ENCODE measurements at regions not wholly inside any gene's neighbourhood (a gene's known extent, or its start where the extent isn't known, plus 50 kb on each side); places are given as distances from the start of the nearest gene placed in this dataset.

DNA sequence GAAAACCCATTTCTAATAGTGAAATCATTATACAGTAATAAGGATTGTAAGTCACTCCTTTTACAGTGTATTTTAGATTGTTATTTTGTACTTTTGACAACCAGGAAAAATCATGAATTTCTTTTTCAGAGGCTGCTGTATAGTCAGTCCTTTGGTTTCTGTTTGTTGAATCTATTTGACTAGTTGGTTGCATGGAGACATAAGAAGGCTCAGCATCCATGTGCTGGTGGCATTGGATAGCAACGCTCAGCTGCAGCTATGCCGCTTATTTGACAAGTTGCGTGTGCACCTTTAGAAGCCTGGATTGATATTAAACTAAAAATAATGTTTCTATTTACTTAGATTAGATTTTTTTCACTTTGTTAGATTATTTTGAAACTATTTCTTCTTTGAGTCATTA, 254.1 kb upstream of the SYT4 start:
- no peaks in the 10 kb centered on the region for H3K36me3 Mint-ChIP-seq (ENCODE audit: low read depth)
- intact Hi-C loops (cut with DNase I, micrococcal nuclease): no loop called here
- no peak overlapping the region for H3K4me3 Mint-ChIP-seq
- DNase-seq: no peak
- CTCF ChIA-PET: no interaction called here
- H3K9me3 Mint-ChIP-seq (ENCODE audit: low read depth): no peaks in the 10 kb centered on the region
- H3K27me3 Mint-ChIP-seq: no peaks in the 10 kb centered on the region
- H3K27ac Mint-ChIP-seq: no peak overlapping the region
- POLR2A ChIA-PET: no interaction called here
- no peaks in the 10 kb centered on the region for H3K4me1 Mint-ChIP-seq
- ATAC-seq: no peak

DNA sequence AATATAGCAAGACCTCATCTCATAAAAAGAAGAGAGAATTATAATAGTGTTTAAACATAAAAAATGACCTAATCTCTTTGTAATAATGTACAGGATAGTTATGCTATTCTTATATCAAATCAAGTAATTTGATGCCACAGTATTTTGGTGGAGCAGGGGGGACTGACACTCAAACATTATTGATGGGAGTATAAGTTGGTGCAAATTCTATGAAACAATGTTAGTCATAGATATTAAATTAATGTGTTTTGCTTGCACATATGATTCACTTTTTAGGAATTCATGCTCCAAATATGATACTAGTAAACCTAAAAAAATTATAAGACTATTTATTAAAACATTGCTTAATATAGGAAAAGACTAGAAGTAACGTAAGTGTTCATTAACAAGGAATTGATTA, 256.1 kb upstream of the SYT4 start:
- Mint-ChIP-seq H3K4me3 (no peak overlapping the region), H3K36me3 (ENCODE audit: low read depth) (no peaks in the 10 kb centered on the region), H3K27me3 (no peaks in the 10 kb centered on the region), H3K4me1 (no peaks in the 10 kb centered on the region), H3K27ac (no peak overlapping the region), H3K9me3 (ENCODE audit: low read depth) (no peaks in the 10 kb centered on the region)
- no peak for ATAC-seq
- intact Hi-C loops (cut with DNase I, micrococcal nuclease): no loop called here
- no peak for DNase-seq
- ChIA-PET CTCF (no interaction called here), POLR2A (no interaction called here)

- Mint-ChIP-seq H3K27me3 (no peaks in the 10 kb centered on the region), H3K36me3 (ENCODE audit: low read depth) (no peaks in the 10 kb centered on the region)
These were observed 257.2 kb upstream of the SYT4 start for GRCh38 chr18:43534511-43534910.

DNA sequence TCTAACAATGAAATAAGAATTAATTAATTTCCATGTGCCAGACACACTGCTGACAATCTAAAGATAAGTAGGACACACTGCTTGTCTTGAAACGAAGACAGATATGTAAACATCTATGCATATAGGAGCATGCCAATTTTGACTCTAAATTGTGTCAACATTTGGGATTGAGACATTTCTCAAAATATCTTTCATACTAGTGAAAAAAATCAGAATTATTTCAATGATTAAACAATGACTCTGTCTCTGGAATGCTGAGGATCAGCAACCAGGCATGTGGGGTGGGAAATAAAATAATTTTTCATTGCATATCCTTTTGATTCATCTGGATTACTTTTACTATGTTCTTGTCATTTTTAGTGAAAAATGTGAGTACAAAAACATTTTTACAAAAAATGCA, 262.6 kb upstream of the SYT4 start:
- Mint-ChIP-seq H3K4me1 (no peaks in the 10 kb centered on the region), H3K36me3 (ENCODE audit: low read depth) (no peaks in the 10 kb centered on the region), H3K9me3 (ENCODE audit: low read depth) (peaks cover 4% of the 10 kb centered on the region), H3K27ac (no peak overlapping the region), H3K4me3 (no peak overlapping the region), H3K27me3 (no peaks in the 10 kb centered on the region)
- no peak for ATAC-seq
- no peak for DNase-seq
- POLR2A ChIA-PET: no interaction called here
- intact Hi-C loops (cut with DNase I, micrococcal nuclease): no loop called here
- CTCF ChIA-PET: no interaction called here

More at GRCh38 chr18:43534511-43534910, 257.2 kb upstream of the SYT4 start:
- Mint-ChIP-seq H3K9me3 (ENCODE audit: low read depth) (no peaks in the 10 kb centered on the region), H3K4me1 (no peaks in the 10 kb centered on the region), H3K4me3 (no peak overlapping the region), H3K27ac (no peak overlapping the region)
- intact Hi-C loops (cut with DNase I, micrococcal nuclease): no loop called here
- no peak for ATAC-seq
- no peak for DNase-seq
- CTCF ChIA-PET: no interaction called here
- POLR2A ChIA-PET: no interaction called here

- ChIA-PET POLR2A (no interaction called here), CTCF (no interaction called here)
- no peaks in the 10 kb centered on the region for H3K4me1 Mint-ChIP-seq
- no peak overlapping the region for H3K4me3 Mint-ChIP-seq
- H3K27me3 Mint-ChIP-seq: no peaks in the 10 kb centered on the region
- intact Hi-C loops (cut with DNase I, micrococcal nuclease): no loop called here
- DNase-seq: no peak
- no peak overlapping the region for H3K27ac Mint-ChIP-seq
- ATAC-seq: no peak
- peaks cover 4% of the 10 kb centered on the region for H3K9me3 Mint-ChIP-seq (ENCODE audit: low read depth)
- no peaks in the 10 kb centered on the region for H3K36me3 Mint-ChIP-seq (ENCODE audit: low read depth)
These were observed 264.7 kb upstream of the SYT4 start for GRCh38 chr18:43542016-43542415.

DNA sequence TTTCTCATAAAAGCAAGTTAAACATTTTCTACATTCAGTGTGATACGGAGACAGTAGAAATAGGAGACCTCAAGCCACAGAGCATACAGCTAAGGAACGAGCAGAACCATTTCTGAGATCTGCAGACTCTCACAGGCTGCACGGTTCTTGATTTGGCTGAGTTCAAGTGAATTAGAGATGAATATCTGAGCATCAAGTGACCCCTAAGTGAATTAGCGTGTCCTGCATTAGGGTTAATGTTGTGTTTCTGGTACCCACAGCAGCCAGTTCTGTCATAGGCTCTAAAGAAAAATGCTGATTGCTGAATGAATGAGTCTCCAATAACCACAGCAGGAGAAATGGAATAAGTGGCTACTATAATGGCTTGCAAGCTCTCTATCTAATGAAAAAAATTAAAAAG, 265.9 kb upstream of the SYT4 start:
- ATAC-seq: no peak
- no peak overlapping the region for H3K4me3 Mint-ChIP-seq
- H3K4me1 Mint-ChIP-seq: no peaks in the 10 kb centered on the region
- H3K9me3 Mint-ChIP-seq (ENCODE audit: low read depth): peaks cover 4% of the 10 kb centered on the region
- intact Hi-C loops (cut with DNase I, micrococcal nuclease): no loop called here
- ChIA-PET CTCF (no interaction called here), POLR2A (no interaction called here)
- no peaks in the 10 kb centered on the region for H3K36me3 Mint-ChIP-seq (ENCODE audit: low read depth)
- no peaks in the 10 kb centered on the region for H3K27me3 Mint-ChIP-seq
- no peak overlapping the region for H3K27ac Mint-ChIP-seq
- DNase-seq: no peak

GRCh38 chr18:43547456-43547855, 270.2 kb upstream of the SYT4 start:
- POLR2A ChIA-PET: no interaction called here
- Mint-ChIP-seq H3K27ac (no peak overlapping the region), H3K4me1 (no peaks in the 10 kb centered on the region), H3K4me3 (no peak overlapping the region), H3K36me3 (ENCODE audit: low read depth) (no peaks in the 10 kb centered on the region), H3K27me3 (no peaks in the 10 kb centered on the region), H3K9me3 (ENCODE audit: low read depth) (peaks cover 4% of the 10 kb centered on the region)
- CTCF ChIA-PET: no interaction called here
- DNase-seq (no peak), ATAC-seq (no peak)
- intact Hi-C loops (cut with DNase I, micrococcal nuclease): no loop called here

DNA sequence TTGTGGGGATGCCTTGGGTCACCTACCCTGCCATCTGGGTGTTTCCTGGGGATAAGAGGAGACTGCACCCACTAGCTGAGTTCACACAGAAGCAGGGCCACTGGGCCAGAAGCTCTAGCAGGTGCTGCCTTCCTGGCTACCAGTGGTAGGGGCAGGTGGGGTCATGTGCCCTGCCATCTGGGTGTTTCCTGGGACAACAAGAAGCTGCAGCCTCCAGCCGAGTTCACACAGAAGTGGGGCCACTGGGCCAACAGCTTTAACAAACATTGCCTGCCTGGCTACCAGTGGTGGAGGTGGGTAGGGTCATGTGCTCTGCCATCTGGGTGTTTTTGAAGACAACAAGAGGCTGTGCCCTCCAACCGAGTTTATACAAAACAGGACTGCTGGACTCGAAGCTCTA, 282.2 kb upstream of the SYT4 start:
- POLR2A ChIA-PET: no interaction called here
- no peak overlapping the region for H3K27ac Mint-ChIP-seq
- ATAC-seq (no peak), DNase-seq (no peak)
- intact Hi-C loops (cut with DNase I, micrococcal nuclease): loop anchor here in 1 of 2 experiments (5.0 kb wide), 1 partner anchor 52 kb away; no protein-coding TSS in a partner anchor
- H3K9me3 Mint-ChIP-seq (ENCODE audit: low read depth): peaks cover 16% of the 10 kb centered on the region
- H3K4me3 Mint-ChIP-seq: no peak overlapping the region
- H3K36me3 Mint-ChIP-seq (ENCODE audit: low read depth): no peaks in the 10 kb centered on the region
- H3K4me1 Mint-ChIP-seq: no peaks in the 10 kb centered on the region
- no peaks in the 10 kb centered on the region for H3K27me3 Mint-ChIP-seq
- CTCF ChIA-PET: interaction anchor here (0.9 kb wide), 1 partner anchor 12 kb away, joined by 3 read pairs; no protein-coding TSS in a partner anchor

DNA sequence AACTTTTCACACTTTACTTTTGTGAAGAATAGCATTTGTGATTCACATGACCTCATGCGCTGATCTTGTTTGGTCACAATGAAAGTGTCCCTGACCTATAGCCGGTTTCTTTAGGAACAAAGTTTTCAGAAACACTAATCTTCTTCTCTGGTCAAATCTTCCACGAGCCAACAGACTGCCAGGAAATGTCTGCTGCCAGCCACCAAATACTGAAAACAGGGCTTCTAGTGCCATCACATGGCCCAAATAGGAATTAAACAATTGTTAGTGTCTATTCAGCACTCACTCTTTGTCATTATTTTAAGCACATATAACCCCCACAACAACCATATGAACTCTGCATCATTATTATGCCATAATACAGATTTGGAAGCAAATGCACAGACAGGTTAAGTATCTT, 286.5 kb upstream of the SYT4 start:
- Mint-ChIP-seq H3K4me1 (no peaks in the 10 kb centered on the region), H3K27me3 (no peaks in the 10 kb centered on the region), H3K27ac (no peak overlapping the region), H3K9me3 (ENCODE audit: low read depth) (no peaks in the 10 kb centered on the region), H3K36me3 (ENCODE audit: low read depth) (no peaks in the 10 kb centered on the region), H3K4me3 (no peak overlapping the region)
- no peak for ATAC-seq
- POLR2A ChIA-PET: no interaction called here
- intact Hi-C loops (cut with DNase I, micrococcal nuclease): loop anchor here in 1 of 2 experiments (1.0 to 10.0 kb wide), 4 partner anchors 289 to 1509 kb away; partner anchors contain the start of gene SYT4
- no peak for DNase-seq
- CTCF ChIA-PET: no interaction called here

- Mint-ChIP-seq H3K36me3 (ENCODE audit: low read depth) (no peaks in the 10 kb centered on the region), H3K4me1 (no peaks in the 10 kb centered on the region), H3K4me3 (no peak overlapping the region), H3K27ac (no peak overlapping the region), H3K9me3 (ENCODE audit: low read depth) (no peaks in the 10 kb centered on the region), H3K27me3 (no peaks in the 10 kb centered on the region)
- CTCF ChIA-PET: interaction anchor here (0.8 to 3.2 kb wide), 10 partner anchors 11 to 1815 kb away, joined by 3 to 45 read pairs (median 6); no protein-coding TSS in a partner anchor
- intact Hi-C loops (cut with DNase I, micrococcal nuclease): no loop called here
- DNase-seq: no peak
- POLR2A ChIA-PET: no interaction called here
- ATAC-seq: no peak
These were observed 293.3 kb upstream of the SYT4 start for GRCh38 chr18:43570593-43570992.

- peak; percentile 29 for DNase-seq
- ChIA-PET POLR2A (no interaction called here), CTCF (interaction anchor here (0.6 to 3.2 kb wide), 14 partner anchors 11 to 1814 kb away, joined by 3 to 45 read pairs (median 4); no protein-coding TSS in a partner anchor)
- no peak overlapping the region for H3K4me3 Mint-ChIP-seq
- H3K4me1 Mint-ChIP-seq: no peaks in the 10 kb centered on the region
- no peak overlapping the region for H3K27ac Mint-ChIP-seq
- no peaks in the 10 kb centered on the region for H3K36me3 Mint-ChIP-seq (ENCODE audit: low read depth)
- intact Hi-C loops (cut with DNase I, micrococcal nuclease): loop anchor here (1.0 kb wide), 1 partner anchor 16 kb away; no protein-coding TSS in a partner anchor
- no peak for ATAC-seq
- no peaks in the 10 kb centered on the region for H3K27me3 Mint-ChIP-seq
- no peaks in the 10 kb centered on the region for H3K9me3 Mint-ChIP-seq (ENCODE audit: low read depth)
These were observed 293.9 kb upstream of the SYT4 start for GRCh38 chr18:43571078-43571689.

DNA sequence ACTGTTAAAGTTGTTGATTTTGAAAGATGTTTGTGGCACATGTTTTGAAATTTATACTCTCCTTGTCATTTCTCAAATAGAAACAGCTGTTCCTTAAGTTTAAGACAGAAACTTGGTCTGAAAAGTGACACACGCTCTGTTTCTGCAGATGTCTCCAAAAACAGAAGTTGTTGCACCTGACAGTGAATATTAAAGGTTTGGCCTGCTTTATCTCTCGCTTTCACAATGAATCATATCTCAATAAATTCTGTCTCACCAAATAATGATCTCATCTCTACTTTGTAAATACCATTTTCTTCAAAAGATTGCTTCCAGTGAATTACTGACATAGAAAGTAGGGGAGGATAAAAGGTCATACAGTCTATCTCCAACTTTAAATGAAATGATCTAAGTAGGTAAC, 294.9 kb upstream of the SYT4 start:
- intact Hi-C loops (cut with DNase I, micrococcal nuclease): no loop called here
- no peak for ATAC-seq
- ChIA-PET CTCF (interaction anchor here (0.8 to 3.2 kb wide), 4 partner anchors 12 to 301 kb away, joined by 3 to 45 read pairs (median 4); no protein-coding TSS in a partner anchor), POLR2A (no interaction called here)
- no peak overlapping the region for H3K27ac Mint-ChIP-seq
- H3K36me3 Mint-ChIP-seq (ENCODE audit: low read depth): no peaks in the 10 kb centered on the region
- DNase-seq: no peak
- no peaks in the 10 kb centered on the region for H3K27me3 Mint-ChIP-seq
- H3K4me1 Mint-ChIP-seq: no peaks in the 10 kb centered on the region
- H3K4me3 Mint-ChIP-seq: no peak overlapping the region
- no peaks in the 10 kb centered on the region for H3K9me3 Mint-ChIP-seq (ENCODE audit: low read depth)
